Transverse colon (tissue), 4 donors: ENCODE measurements at regions not wholly inside any gene's neighbourhood (a gene's known extent, or its start where the extent isn't known, plus 50 kb on each side); places are given as distances from the start of the nearest gene placed in this dataset.

ENCODE experiments used
- CTCF ChIP-seq, 5 experiments: fragments of 200-600 bp in 3 of 5; fragments of 450-650 bp in 2 of 5; sonication (generic) in 3 of 5; IDR thresholded peaks; 1 replicate in 2 of 5; 2 replicates in 3 of 5; pipeline ENCODE4 v1.5.1; 2016 to 2017; ENCODE audit warnings: antibody characterized with exemption in 5 of 5, inconsistent platforms in 3 of 5, mild to moderate bottlenecking in 2 of 5, moderate library complexity in 1 of 5
- POLR2A ChIP-seq: fragments of 450-650 bp; IDR thresholded peaks from one replicate; pipeline ENCODE4 v1.6.1; 2016; ENCODE audit warnings: antibody characterized with exemption, mild to moderate bottlenecking, moderate library complexity
- POLR2AphosphoS5 ChIP-seq, 3 donors: sonication (generic); formaldehyde crosslinking; IDR thresholded peaks; one replicate each; pipeline ENCODE4 v1.6.1; 2016; ENCODE audit warnings: antibody characterized with exemption in 3 of 3

DNA sequence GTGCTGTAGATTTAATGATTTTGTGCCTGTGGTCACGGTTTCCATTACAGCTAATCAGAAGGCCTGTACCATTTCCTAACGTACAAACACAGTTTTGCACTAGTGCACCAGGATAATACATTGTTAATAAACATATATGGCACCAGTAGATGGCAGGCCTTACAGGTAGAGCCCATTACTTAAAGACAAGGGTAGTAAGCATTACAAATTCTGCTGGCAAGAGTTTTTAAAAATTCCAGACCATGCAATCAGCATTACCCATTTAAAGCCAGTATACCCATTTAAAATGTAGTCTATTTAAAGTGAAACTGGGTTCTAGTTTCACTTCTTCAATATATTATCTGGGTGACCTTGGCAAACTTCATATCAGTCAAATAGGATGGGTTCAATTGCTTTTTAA, 224.2 kb downstream of the NUP35 start:
- no peak for TF ChIP-seq POLR2A
- no peak for TF ChIP-seq CTCF (IDR thresholded peaks at IDR 0.05)
- TF ChIP-seq POLR2AphosphoS5 (IDR thresholded peaks at IDR 0.05), result no peak
